ENCODE measurements at regions not wholly inside any gene's neighbourhood (a gene's known extent, or its start where the extent isn't known, plus 50 kb on each side); places are given as distances from the start of the nearest gene placed in this dataset.

DNA sequence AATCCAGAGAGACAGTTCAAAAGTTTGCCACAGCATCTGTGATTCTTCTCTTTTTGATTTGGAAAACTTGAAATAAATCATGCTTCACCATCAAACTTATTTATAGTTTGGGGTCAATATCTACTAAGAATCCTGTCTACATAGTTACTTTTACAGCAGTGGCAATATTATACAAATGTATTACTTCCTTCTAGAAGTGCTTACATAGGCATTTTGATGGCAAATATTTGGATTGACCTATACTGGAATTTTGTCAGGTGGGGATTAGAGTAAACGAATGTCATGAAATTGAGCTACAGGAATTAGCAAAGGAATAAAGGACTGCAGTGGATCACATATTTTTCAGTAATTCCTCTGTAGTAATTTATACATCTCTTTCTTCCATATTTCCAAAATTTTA is 1885.5 kb upstream of the ADGRL3 start:
- TF ChIP-seq, protein P1, sequence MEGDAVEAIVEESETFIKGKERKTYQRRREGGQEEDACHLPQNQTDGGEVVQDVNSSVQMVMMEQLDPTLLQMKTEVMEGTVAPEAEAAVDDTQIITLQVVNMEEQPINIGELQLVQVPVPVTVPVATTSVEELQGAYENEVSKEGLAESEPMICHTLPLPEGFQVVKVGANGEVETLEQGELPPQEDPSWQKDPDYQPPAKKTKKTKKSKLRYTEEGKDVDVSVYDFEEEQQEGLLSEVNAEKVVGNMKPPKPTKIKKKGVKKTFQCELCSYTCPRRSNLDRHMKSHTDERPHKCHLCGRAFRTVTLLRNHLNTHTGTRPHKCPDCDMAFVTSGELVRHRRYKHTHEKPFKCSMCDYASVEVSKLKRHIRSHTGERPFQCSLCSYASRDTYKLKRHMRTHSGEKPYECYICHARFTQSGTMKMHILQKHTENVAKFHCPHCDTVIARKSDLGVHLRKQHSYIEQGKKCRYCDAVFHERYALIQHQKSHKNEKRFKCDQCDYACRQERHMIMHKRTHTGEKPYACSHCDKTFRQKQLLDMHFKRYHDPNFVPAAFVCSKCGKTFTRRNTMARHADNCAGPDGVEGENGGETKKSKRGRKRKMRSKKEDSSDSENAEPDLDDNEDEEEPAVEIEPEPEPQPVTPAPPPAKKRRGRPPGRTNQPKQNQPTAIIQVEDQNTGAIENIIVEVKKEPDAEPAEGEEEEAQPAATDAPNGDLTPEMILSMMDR (IDR thresholded peaks at IDR 0.05): no peak
- no peak for TF ChIP-seq EP300 (IDR thresholded peaks at IDR 0.05)
- TF ChIP-seq POLR2A (IDR thresholded peaks at IDR 0.05): no peak

Measured in tibial nerve (tissue), 4 donors.